ENCODE measurements at regions not wholly inside any gene's neighbourhood (a gene's known extent, or its start where the extent isn't known, plus 50 kb on each side); places are given as distances from the start of the nearest gene placed in this dataset.

- no peak overlapping the region for H3K4me3 ChIP-seq (IDR thresholded peaks at IDR 0.05; ENCODE audit: insufficient read depth, low read depth, low read length)
- no peaks in the 10 kb centered on the region for H4K20me1 ChIP-seq (ENCODE audit: insufficient read depth)
- no peaks in the 10 kb centered on the region for H3K36me3 ChIP-seq (ENCODE audit: insufficient read depth)
- no peak overlapping the region for H3K4me2 ChIP-seq
- no peaks in the 10 kb centered on the region for H3K79me2 ChIP-seq (ENCODE audit: insufficient read depth, low read depth)
- H3K9ac ChIP-seq: no peak overlapping the region
- TF ChIP-seq, protein P1, sequence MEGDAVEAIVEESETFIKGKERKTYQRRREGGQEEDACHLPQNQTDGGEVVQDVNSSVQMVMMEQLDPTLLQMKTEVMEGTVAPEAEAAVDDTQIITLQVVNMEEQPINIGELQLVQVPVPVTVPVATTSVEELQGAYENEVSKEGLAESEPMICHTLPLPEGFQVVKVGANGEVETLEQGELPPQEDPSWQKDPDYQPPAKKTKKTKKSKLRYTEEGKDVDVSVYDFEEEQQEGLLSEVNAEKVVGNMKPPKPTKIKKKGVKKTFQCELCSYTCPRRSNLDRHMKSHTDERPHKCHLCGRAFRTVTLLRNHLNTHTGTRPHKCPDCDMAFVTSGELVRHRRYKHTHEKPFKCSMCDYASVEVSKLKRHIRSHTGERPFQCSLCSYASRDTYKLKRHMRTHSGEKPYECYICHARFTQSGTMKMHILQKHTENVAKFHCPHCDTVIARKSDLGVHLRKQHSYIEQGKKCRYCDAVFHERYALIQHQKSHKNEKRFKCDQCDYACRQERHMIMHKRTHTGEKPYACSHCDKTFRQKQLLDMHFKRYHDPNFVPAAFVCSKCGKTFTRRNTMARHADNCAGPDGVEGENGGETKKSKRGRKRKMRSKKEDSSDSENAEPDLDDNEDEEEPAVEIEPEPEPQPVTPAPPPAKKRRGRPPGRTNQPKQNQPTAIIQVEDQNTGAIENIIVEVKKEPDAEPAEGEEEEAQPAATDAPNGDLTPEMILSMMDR (conservative IDR thresholded peaks at IDR 0.05; ENCODE audit: low read depth, low read length): no peak
- no peaks in the 10 kb centered on the region for H3K27me3 ChIP-seq (ENCODE audit: insufficient read depth, low read depth)
- no peaks in the 10 kb centered on the region for H3K4me1 ChIP-seq (ENCODE audit: low read depth, poor library complexity, severe bottlenecking)
- H3K27ac ChIP-seq: no peak overlapping the region
- no peak overlapping the region for H2AFZ ChIP-seq (ENCODE audit: low read depth)
These were observed 94.6 kb downstream of the GLI2 start for GRCh38 chr2:120830096-120830830.

- no peak overlapping the region for H3K4me3 ChIP-seq (IDR thresholded peaks at IDR 0.05; ENCODE audit: insufficient read depth, low read depth, low read length)
- no peak overlapping the region for H3K4me2 ChIP-seq
- no peak overlapping the region for H3K9ac ChIP-seq
- H2AFZ ChIP-seq (ENCODE audit: low read depth): no peak overlapping the region
- no peaks in the 10 kb centered on the region for H3K4me1 ChIP-seq (ENCODE audit: low read depth, poor library complexity, severe bottlenecking)
- no peak overlapping the region for H3K27ac ChIP-seq
- H3K36me3 ChIP-seq (ENCODE audit: insufficient read depth): no peaks in the 10 kb centered on the region
- no peaks in the 10 kb centered on the region for H3K27me3 ChIP-seq (ENCODE audit: insufficient read depth, low read depth)
- TF ChIP-seq, protein P1 (conservative IDR thresholded peaks at IDR 0.05; ENCODE audit: low read depth, low read length): no peak
- no peaks in the 10 kb centered on the region for H3K79me2 ChIP-seq (ENCODE audit: insufficient read depth, low read depth)
- no peaks in the 10 kb centered on the region for H4K20me1 ChIP-seq (ENCODE audit: insufficient read depth)
These were observed 95.4 kb downstream of the GLI2 start for GRCh38 chr2:120831086-120831485.

DNA sequence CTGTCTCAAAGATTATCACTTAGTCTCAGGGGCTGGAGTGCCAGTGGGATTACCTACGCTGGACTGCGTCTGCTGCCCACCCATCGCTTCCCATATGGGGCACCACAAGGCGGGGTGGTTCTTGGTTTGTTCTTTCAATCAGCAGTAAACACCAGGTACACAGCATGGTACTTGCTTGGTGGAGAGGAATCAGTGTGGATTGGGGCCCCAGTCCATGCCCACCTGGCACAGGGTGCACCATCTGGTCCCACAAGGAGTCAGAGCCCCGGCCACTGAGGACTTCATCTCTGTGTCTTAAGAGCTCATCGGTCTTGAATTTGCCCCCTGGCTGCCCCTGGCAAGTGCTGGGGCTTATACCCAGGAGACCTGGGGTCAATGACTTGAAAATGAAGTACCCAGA, 96.2 kb downstream of the GLI2 start:
- Histone ChIP-seq H3K36me3 (ENCODE audit: insufficient read depth) (no peaks in the 10 kb centered on the region), H3K4me3 (IDR thresholded peaks at IDR 0.05; ENCODE audit: insufficient read depth, low read depth, low read length) (no peak overlapping the region), H4K20me1 (ENCODE audit: insufficient read depth) (no peaks in the 10 kb centered on the region), H3K27me3 (ENCODE audit: insufficient read depth, low read depth) (no peaks in the 10 kb centered on the region), H3K9ac (no peak overlapping the region), H3K79me2 (ENCODE audit: insufficient read depth, low read depth) (no peaks in the 10 kb centered on the region), H3K27ac (no peak overlapping the region), H3K4me1 (ENCODE audit: low read depth, poor library complexity, severe bottlenecking) (no peaks in the 10 kb centered on the region), H3K4me2 (no peak overlapping the region), H2AFZ (ENCODE audit: low read depth) (no peak overlapping the region)
- TF ChIP-seq, protein P1 (conservative IDR thresholded peaks at IDR 0.05; ENCODE audit: low read depth, low read length): no peak

GRCh38 chr2:120832296-120833070, 96.8 kb downstream of the GLI2 start:
- Histone ChIP-seq H3K9ac (no peak overlapping the region), H4K20me1 (ENCODE audit: insufficient read depth) (no peaks in the 10 kb centered on the region), H3K79me2 (ENCODE audit: insufficient read depth, low read depth) (no peaks in the 10 kb centered on the region), H3K27ac (no peak overlapping the region), H3K4me2 (no peak overlapping the region), H2AFZ (ENCODE audit: low read depth) (no peak overlapping the region), H3K4me3 (IDR thresholded peaks at IDR 0.05; ENCODE audit: insufficient read depth, low read depth, low read length) (no peak overlapping the region), H3K4me1 (ENCODE audit: low read depth, poor library complexity, severe bottlenecking) (no peaks in the 10 kb centered on the region), H3K27me3 (ENCODE audit: insufficient read depth, low read depth) (no peaks in the 10 kb centered on the region), H3K36me3 (ENCODE audit: insufficient read depth) (no peaks in the 10 kb centered on the region)
- TF ChIP-seq, protein P1 (conservative IDR thresholded peaks at IDR 0.05; ENCODE audit: low read depth, low read length): no peak

All from KMS-11 (cell line).